DND-41 (cell line): ENCODE measurements at regions not wholly inside any gene's neighbourhood (a gene's known extent, or its start where the extent isn't known, plus 50 kb on each side); places are given as distances from the start of the nearest gene placed in this dataset.

Experiments used
- ATAC-seq: fragments of 200-7000 bp; cut with Tn5 transposase; 3 replicates; pipeline ENCODE4 v1.9.1; 2021; ENCODE audit warnings: low read depth; ENCODE audit not compliant: insufficient read depth
- DNase-seq: peaks from one replicate; pipeline ENCODE4 v3.0.0-alpha.2; 2020
- H2AFZ ChIP-seq: 2 replicates; pipeline ENCODE4 v1.6.0; 2012; ENCODE audit warnings: low read depth, low read length
- H3K27ac ChIP-seq: 2 replicates; pipeline ENCODE4 v1.5.1; 2012; ENCODE audit warnings: low read length, inconsistent platforms
- H3K27me3 ChIP-seq: fragments of 200-600 bp; sonication (generic); 2 replicates; pipeline ENCODE4 v1.6.0; 2012; ENCODE audit warnings: low read length, mild to moderate bottlenecking, inconsistent platforms; ENCODE audit not compliant: insufficient read depth, poor library complexity
- H3K36me3 ChIP-seq: 2 replicates; pipeline ENCODE4 v1.5.1; 2012; ENCODE audit warnings: low read length, inconsistent platforms; ENCODE audit not compliant: insufficient read depth
- H3K4me1 ChIP-seq: 2 replicates; pipeline ENCODE4 v1.5.1; 2012; ENCODE audit warnings: mild to moderate bottlenecking, low read length; ENCODE audit not compliant: insufficient read depth
- H3K4me2 ChIP-seq: 2 replicates; pipeline ENCODE4 v1.6.0; 2012; ENCODE audit warnings: mild to moderate bottlenecking, moderate library complexity, low read length, inconsistent platforms; ENCODE audit not compliant: insufficient read depth
- H3K4me3 ChIP-seq, 2 experiments: fragments of 200-600 bp in 1 of 2; shearing (Covaris generic) in 1 of 2; 2 replicates each; pipeline ENCODE4 v1.5.1; 2012 to 2016; ENCODE audit warnings: inconsistent platforms in 2 of 2, low read length in 2 of 2, mild to moderate bottlenecking in 2 of 2, low read depth in 1 of 2, moderate library complexity in 1 of 2
- H3K79me2 ChIP-seq: 2 replicates; pipeline ENCODE4 v1.6.0; 2012; ENCODE audit warnings: low read length, inconsistent platforms; ENCODE audit not compliant: insufficient read depth
- H3K9ac ChIP-seq: 2 replicates; pipeline ENCODE4 v1.6.0; 2012; ENCODE audit warnings: low read depth, mild to moderate bottlenecking, inconsistent platforms, low read length, moderate library complexity
- H3K9me3 ChIP-seq: 2 replicates; pipeline ENCODE4 v1.5.1; 2012; ENCODE audit warnings: low read length, moderate library complexity, mild to moderate bottlenecking, inconsistent platforms; ENCODE audit not compliant: insufficient read depth, severe bottlenecking
- H4K20me1 ChIP-seq: 2 replicates; pipeline ENCODE4 v1.6.0; 2012; ENCODE audit warnings: low read length; ENCODE audit not compliant: insufficient read depth
- EZH2 ChIP-seq: IDR thresholded peaks from 3 replicates; pipeline ENCODE4 v1.6.1; 2012; ENCODE audit warnings: borderline replicate concordance, low read depth, mild to moderate bottlenecking, moderate library complexity, low read length, inconsistent platforms; ENCODE audit not compliant: severe bottlenecking
- TF ChIP-seq, protein P1 (sequence below): IDR thresholded peaks from 2 replicates; pipeline ENCODE4 v1.5.1; 2012; ENCODE audit warnings: borderline replicate concordance, low read length, moderate library complexity, mild to moderate bottlenecking; ENCODE audit not compliant: poor library complexity, severe bottlenecking; ENCODE audit errors: extremely low read depth

DNA sequence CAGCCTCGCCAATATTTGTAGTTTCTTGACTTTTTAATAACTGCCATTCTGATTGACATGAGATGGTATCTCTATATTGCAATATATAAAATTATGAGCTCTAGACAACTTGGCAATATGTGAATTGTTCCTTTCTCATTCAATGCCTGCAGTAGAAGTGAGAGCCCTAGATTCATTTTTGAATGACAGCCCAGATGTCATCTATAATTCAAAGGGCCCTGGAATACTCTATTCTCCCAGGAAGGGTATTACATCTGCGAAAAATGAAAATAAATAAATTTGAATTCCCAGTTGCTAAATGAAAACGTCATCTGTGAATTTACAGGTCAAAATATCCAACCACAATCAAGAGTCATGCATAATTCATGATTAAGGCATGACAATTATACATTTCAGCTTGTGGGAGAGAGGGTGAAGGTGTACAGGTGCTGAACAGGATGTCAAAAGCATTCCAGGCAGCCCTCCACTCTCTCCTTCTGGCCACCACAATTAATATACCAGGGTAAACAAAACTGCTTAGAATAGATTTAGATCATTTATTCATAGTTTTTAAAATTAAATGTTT, 1147.3 kb downstream of the XPNPEP1 start:
- Histone ChIP-seq H2AFZ (no peak overlapping the region), H3K79me2 (no peaks in the 10 kb centered on the region), H3K9me3 (no peaks in the 10 kb centered on the region), H3K4me1 (no peaks in the 10 kb centered on the region), H3K4me2 (no peak overlapping the region), H3K27me3 (no peaks in the 10 kb centered on the region), H4K20me1 (no peaks in the 10 kb centered on the region), H3K36me3 (no peaks in the 10 kb centered on the region), H3K27ac (no peak overlapping the region), H3K4me3 (no peak overlapping the region), H3K9ac (no peak overlapping the region)
- ATAC-seq (no peak), DNase-seq (no peak)
- TF ChIP-seq, protein P1, sequence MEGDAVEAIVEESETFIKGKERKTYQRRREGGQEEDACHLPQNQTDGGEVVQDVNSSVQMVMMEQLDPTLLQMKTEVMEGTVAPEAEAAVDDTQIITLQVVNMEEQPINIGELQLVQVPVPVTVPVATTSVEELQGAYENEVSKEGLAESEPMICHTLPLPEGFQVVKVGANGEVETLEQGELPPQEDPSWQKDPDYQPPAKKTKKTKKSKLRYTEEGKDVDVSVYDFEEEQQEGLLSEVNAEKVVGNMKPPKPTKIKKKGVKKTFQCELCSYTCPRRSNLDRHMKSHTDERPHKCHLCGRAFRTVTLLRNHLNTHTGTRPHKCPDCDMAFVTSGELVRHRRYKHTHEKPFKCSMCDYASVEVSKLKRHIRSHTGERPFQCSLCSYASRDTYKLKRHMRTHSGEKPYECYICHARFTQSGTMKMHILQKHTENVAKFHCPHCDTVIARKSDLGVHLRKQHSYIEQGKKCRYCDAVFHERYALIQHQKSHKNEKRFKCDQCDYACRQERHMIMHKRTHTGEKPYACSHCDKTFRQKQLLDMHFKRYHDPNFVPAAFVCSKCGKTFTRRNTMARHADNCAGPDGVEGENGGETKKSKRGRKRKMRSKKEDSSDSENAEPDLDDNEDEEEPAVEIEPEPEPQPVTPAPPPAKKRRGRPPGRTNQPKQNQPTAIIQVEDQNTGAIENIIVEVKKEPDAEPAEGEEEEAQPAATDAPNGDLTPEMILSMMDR = no peak
- TF ChIP-seq EZH2 = no peak

DNA sequence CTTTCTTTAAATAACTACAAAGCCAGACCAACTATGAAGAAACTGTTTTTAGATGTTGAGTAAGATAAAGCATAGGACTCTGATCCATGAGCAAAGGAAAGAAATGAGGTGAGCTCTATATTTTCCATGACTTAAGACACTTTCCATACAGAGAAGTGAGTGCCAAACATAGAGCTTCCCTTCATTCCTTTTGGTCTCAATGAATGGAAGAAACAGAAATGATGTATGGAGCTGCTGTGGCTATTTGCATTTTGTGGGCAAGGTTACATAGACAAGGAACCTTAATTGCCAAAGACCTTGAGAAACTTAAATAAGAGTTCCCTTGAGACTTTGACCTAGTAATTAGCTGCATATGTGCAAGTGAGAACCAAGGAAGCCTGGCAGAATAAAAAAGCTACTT, 1152.2 kb downstream of the XPNPEP1 start:
- no peaks in the 10 kb centered on the region for H3K36me3 ChIP-seq
- no peaks in the 10 kb centered on the region for H3K4me1 ChIP-seq
- no peaks in the 10 kb centered on the region for H3K27me3 ChIP-seq
- no peak overlapping the region for H3K9ac ChIP-seq
- no peak overlapping the region for H3K4me3 ChIP-seq
- H3K79me2 ChIP-seq = no peaks in the 10 kb centered on the region
- H4K20me1 ChIP-seq = no peaks in the 10 kb centered on the region
- TF ChIP-seq, protein P1 = no peak
- no peak for TF ChIP-seq EZH2
- no peak overlapping the region for H2AFZ ChIP-seq
- ATAC-seq = no peak
- no peak overlapping the region for H3K27ac ChIP-seq
- DNase-seq = no peak
- H3K9me3 ChIP-seq = no peaks in the 10 kb centered on the region
- no peak overlapping the region for H3K4me2 ChIP-seq

DNA sequence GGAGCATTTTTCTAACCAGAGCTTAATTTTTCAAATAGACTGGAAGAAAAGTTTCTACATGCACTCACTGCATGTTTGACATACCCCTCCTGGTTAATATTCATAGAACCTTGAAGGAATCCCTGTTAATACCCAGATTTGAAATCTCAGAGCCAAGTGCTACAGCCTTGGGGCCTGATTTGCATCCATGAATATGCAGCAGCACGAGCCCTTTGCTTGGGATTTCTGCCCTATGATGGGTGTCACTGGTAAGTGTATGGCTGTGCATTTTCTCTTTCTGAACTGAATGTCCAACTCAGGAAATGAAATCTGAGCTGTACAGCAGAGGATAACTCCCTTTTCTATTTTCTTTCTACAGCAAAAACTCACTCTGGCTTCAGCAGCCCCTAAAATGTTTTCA, 1157.5 kb downstream of the XPNPEP1 start:
- no peak for ATAC-seq
- TF ChIP-seq, protein P1 = no peak
- TF ChIP-seq EZH2 = no peak

DNA sequence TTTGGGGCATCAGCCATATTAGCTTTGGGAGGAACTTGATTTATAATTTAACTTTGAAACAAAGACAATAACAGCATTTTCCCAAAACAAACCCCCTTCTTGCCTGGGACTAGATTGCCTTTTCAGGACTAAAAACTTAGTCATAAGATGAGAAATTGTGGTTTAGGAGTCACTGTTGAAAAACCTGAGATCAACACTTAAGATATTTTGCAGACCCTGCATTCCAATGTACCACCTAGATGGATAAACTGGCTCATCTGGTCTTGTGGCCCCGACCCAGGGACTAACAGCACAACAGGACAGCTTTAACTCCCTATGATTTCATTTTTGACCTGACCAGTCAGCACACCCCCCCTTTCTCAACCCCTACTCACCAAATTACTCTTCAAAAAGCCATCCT, 1165.4 kb downstream of the XPNPEP1 start:
- Histone ChIP-seq H3K4me1 (no peaks in the 10 kb centered on the region), H3K36me3 (no peaks in the 10 kb centered on the region), H3K79me2 (no peaks in the 10 kb centered on the region), H3K27ac (no peak overlapping the region), H4K20me1 (no peaks in the 10 kb centered on the region), H2AFZ (no peak overlapping the region), H3K9me3 (no peaks in the 10 kb centered on the region), H3K4me3 (no peak overlapping the region), H3K27me3 (no peaks in the 10 kb centered on the region), H3K4me2 (no peak overlapping the region), H3K9ac (no peak overlapping the region)
- DNase-seq (no peak), ATAC-seq (no peak)
- TF ChIP-seq EZH2 = no peak
- TF ChIP-seq, protein P1 = no peak

More for the DNA sequence above, 1157.5 kb downstream of the XPNPEP1 start:
- Histone ChIP-seq H3K4me3 (no peak overlapping the region), H3K27me3 (no peaks in the 10 kb centered on the region), H4K20me1 (no peaks in the 10 kb centered on the region), H3K4me1 (no peaks in the 10 kb centered on the region), H3K4me2 (no peak overlapping the region), H3K36me3 (no peaks in the 10 kb centered on the region), H3K9me3 (no peaks in the 10 kb centered on the region), H3K9ac (no peak overlapping the region), H2AFZ (no peak overlapping the region), H3K27ac (no peak overlapping the region), H3K79me2 (no peaks in the 10 kb centered on the region)
- DNase-seq = no peak
